ENCODE measurements at regions not wholly inside any gene's neighbourhood (a gene's known extent, or its start where the extent isn't known, plus 50 kb on each side); places are given as distances from the start of the nearest gene placed in this dataset.

GRCh38 chr4:81845761-81846160 lies 374.1 kb upstream of the RASGEF1B start:
- TF ChIP-seq POLR2AphosphoS5 (IDR thresholded peaks at IDR 0.05; ENCODE audit: low read depth, low read length) (no peak), POLR2A (IDR thresholded peaks at IDR 0.05; ENCODE audit: low read depth, low read length) (no peak)
